Transverse colon (tissue), 4 donors: ENCODE measurements at regions not wholly inside any gene's neighbourhood (a gene's known extent, or its start where the extent isn't known, plus 50 kb on each side); places are given as distances from the start of the nearest gene placed in this dataset.
A peak's percentile ranks its signal among the peaks of the same experiment; 100 is the strongest.

Experiments
- DNase-seq: peaks from one replicate; pipeline ENCODE4 v3.0.0-alpha.2; 2019
- H3K27ac ChIP-seq, 4 donors: fragments of 200-600 bp; sonication (generic); 2 replicates each; pipeline ENCODE4 v1.5.1; 2016 to 2018; ENCODE audit warnings: inconsistent platforms in 4 of 4
- H3K27me3 ChIP-seq: fragments of 200-600 bp; sonication (generic); 2 replicates; pipeline ENCODE4 v1.5.1; 2017; ENCODE audit warnings: inconsistent platforms
- H3K36me3 ChIP-seq, 4 donors: fragments of 200-600 bp; sonication (generic); 2 replicates each; pipeline ENCODE4 v1.5.1; 2017 to 2019; ENCODE audit warnings: inconsistent platforms in 4 of 4
- H3K4me1 ChIP-seq, 4 donors: fragments of 200-600 bp; sonication (generic); 2 replicates each; pipeline ENCODE4 v1.5.1; 2017 to 2020; ENCODE audit warnings: inconsistent platforms in 4 of 4
- H3K4me3 ChIP-seq, 4 donors: fragments of 200-600 bp; sonication (generic); 1 replicate in 1 of 4; 2 replicates in 3 of 4; pipeline versions ENCODE4 v1.5.1 to v1.6.1; 2017 to 2019; ENCODE audit warnings: inconsistent platforms in 4 of 4
- H3K9me3 ChIP-seq, 2 donors: fragments of 200-600 bp; sonication (generic); 2 replicates each; pipeline ENCODE4 v1.5.1; 2017 to 2019; ENCODE audit warnings: inconsistent platforms in 2 of 2
- CTCF ChIP-seq, 5 experiments: fragments of 200-600 bp in 3 of 5; fragments of 450-650 bp in 2 of 5; sonication (generic) in 3 of 5; IDR thresholded peaks; 1 replicate in 2 of 5; 2 replicates in 3 of 5; pipeline ENCODE4 v1.5.1; 2016 to 2017; ENCODE audit warnings: antibody characterized with exemption in 5 of 5, inconsistent platforms in 3 of 5, mild to moderate bottlenecking in 2 of 5, moderate library complexity in 1 of 5
- EP300 ChIP-seq: sonication (generic); formaldehyde crosslinking; IDR thresholded peaks from one replicate; pipeline ENCODE4 v1.6.1; 2017; ENCODE audit warnings: antibody characterized with exemption, low read depth
- POLR2A ChIP-seq: fragments of 450-650 bp; IDR thresholded peaks from one replicate; pipeline ENCODE4 v1.6.1; 2016; ENCODE audit warnings: antibody characterized with exemption, mild to moderate bottlenecking, moderate library complexity
- POLR2AphosphoS5 ChIP-seq, 3 donors: sonication (generic); formaldehyde crosslinking; IDR thresholded peaks; one replicate each; pipeline ENCODE4 v1.6.1; 2016; ENCODE audit warnings: antibody characterized with exemption in 3 of 3
- WGBS, 2 donors: methylation state at CpG; one replicate each; pipeline ENCODE4 v1.1.5; 2018; ENCODE audit warnings: low coverage in 1 of 2; 5-methylcytosine and 5-hydroxymethylcytosine counted together
- in situ Hi-C, 4 donors: fragments of 200-750 bp; cut with MboI; loops; one replicate each; pipeline versions ENCODE4 v1.15.0 to v1.15.1; 2017; ENCODE audit warnings: low sequenced_read_pairs in 3 of 4, low pct_ligation_motif_present in 1 of 4, low pct_unique_long_range_greater_than_20kb in 1 of 4
- intact Hi-C: fragments of 100-400 bp; cut with DNase I; formaldehyde crosslinking; loops from one replicate; pipeline ENCODE4 v1.15.1; 2023; ENCODE audit warnings: low total_unique reads

GRCh38 chr6:6859722-6860121 lies 248.0 kb upstream of the RREB1 start:
- intact Hi-C loops = no loop called here
- in situ Hi-C loops = no loop called here
- Histone ChIP-seq H3K27me3 (no peaks in the 10 kb centered on the region), H3K4me3 (no peak overlapping the region), H3K36me3 (no peaks in the 10 kb centered on the region), H3K4me1 (peaks cover 14 to 29% (median 19%) of the 10 kb centered on the region in 4 donors), H3K9me3 (no peaks in the 10 kb centered on the region), H3K27ac (no peak overlapping the region)
- TF ChIP-seq EP300 (no peak), POLR2AphosphoS5 (IDR thresholded peaks at IDR 0.05) (no peak), CTCF (IDR thresholded peaks at IDR 0.05) (no peak), POLR2A (no peak)
- WGBS, 2 donors = 85 to 90% methylated on average over 5 of the region's 5 CpGs
- DNase-seq = no peak

GRCh38 chr6:6860863-6861262 lies 246.9 kb upstream of the RREB1 start:
- Histone ChIP-seq H3K36me3 (no peaks in the 10 kb centered on the region), H3K27ac (peak overlapping the region in 1 of 4 donors; percentile 17), H3K4me3 (no peak overlapping the region), H3K4me1 (peaks cover 14 to 28% (median 19%) of the 10 kb centered on the region in 4 donors), H3K27me3 (no peaks in the 10 kb centered on the region), H3K9me3 (no peaks in the 10 kb centered on the region)
- 85 to 90% methylated on average over 3 to 9 of the region's 9 CpGs for WGBS, 2 donors
- TF ChIP-seq CTCF (IDR thresholded peaks at IDR 0.05) (no peak), EP300 (no peak), POLR2A (no peak), POLR2AphosphoS5 (IDR thresholded peaks at IDR 0.05) (no peak)
- intact Hi-C loops = no loop called here
- in situ Hi-C loops = no loop called here
- no peak for DNase-seq

GRCh38 chr6:6861351-6861894 lies 246.3 kb upstream of the RREB1 start:
- peak; percentile 37 for DNase-seq
- TF ChIP-seq CTCF (IDR thresholded peaks at IDR 0.05) (no peak), POLR2AphosphoS5 (IDR thresholded peaks at IDR 0.05) (no peak), EP300 (no peak), POLR2A (no peak)
- H3K4me3 ChIP-seq = no peak overlapping the region
- no peaks in the 10 kb centered on the region for H3K27me3 ChIP-seq
- intact Hi-C loops = no loop called here
- in situ Hi-C loops = no loop called here
- H3K9me3 ChIP-seq = no peaks in the 10 kb centered on the region
- WGBS, 2 donors = 39 to 59% methylated on average over 4 to 6 of the region's 6 CpGs
- H3K4me1 ChIP-seq = peaks cover 11 to 23% (median 16%) of the 10 kb centered on the region in 4 donors
- no peaks in the 10 kb centered on the region for H3K36me3 ChIP-seq
- H3K27ac ChIP-seq = peak overlapping the region in 2 of 4 donors; percentile 17 to 36

- H3K27me3 ChIP-seq = no peaks in the 10 kb centered on the region
- in situ Hi-C loops = no loop called here
- intact Hi-C loops = no loop called here
- no peaks in the 10 kb centered on the region for H3K36me3 ChIP-seq
- peaks cover 5 to 17% (median 11%) of the 10 kb centered on the region in 4 donors for H3K4me1 ChIP-seq
- H3K4me3 ChIP-seq = no peak overlapping the region
- WGBS, 2 donors = 63 to 68% methylated on average over 3 to 4 of the region's 4 CpGs
- H3K9me3 ChIP-seq = no peaks in the 10 kb centered on the region
- peak overlapping the region in 2 of 4 donors; percentile 4 to 36 for H3K27ac ChIP-seq
- DNase-seq = no peak
- no peak for TF ChIP-seq POLR2A
These were observed 245.8 kb upstream of the RREB1 start for GRCh38 chr6:6861995-6862394.
